Glutamatergic neuron (in vitro differentiated cells): ENCODE measurements at regions not wholly inside any gene's neighbourhood (a gene's known extent, or its start where the extent isn't known, plus 50 kb on each side); places are given as distances from the start of the nearest gene placed in this dataset.

Experiments used
- DNase-seq: peaks from one replicate; pipeline ENCODE4 v3.0.0; 2022
- H3K27ac Mint-ChIP-seq: one replicate; pipeline ENCODE4 v1.8.0; 2020; ENCODE audit warnings: mild to moderate bottlenecking, mixed read lengths, inconsistent platforms; ENCODE audit not compliant: unreplicated experiment
- H3K27me3 Mint-ChIP-seq: one replicate; pipeline ENCODE4 v1.8.0; 2020; ENCODE audit warnings: mild to moderate bottlenecking, moderate library complexity, mixed read lengths, inconsistent platforms; ENCODE audit not compliant: unreplicated experiment
- H3K36me3 Mint-ChIP-seq: one replicate; pipeline ENCODE4 v1.8.0; 2020; ENCODE audit warnings: mild to moderate bottlenecking, mixed read lengths, inconsistent platforms; ENCODE audit not compliant: unreplicated experiment
- H3K4me1 Mint-ChIP-seq: one replicate; pipeline ENCODE4 v1.8.0; 2020; ENCODE audit warnings: mild to moderate bottlenecking, low read depth, mixed read lengths, inconsistent platforms; ENCODE audit not compliant: unreplicated experiment
- H3K4me3 Mint-ChIP-seq: one replicate; pipeline ENCODE4 v1.8.0; 2020; ENCODE audit warnings: mild to moderate bottlenecking, mixed read lengths, inconsistent platforms; ENCODE audit not compliant: unreplicated experiment
- H3K9me3 Mint-ChIP-seq: one replicate; pipeline ENCODE4 v1.8.0; 2020; ENCODE audit warnings: mild to moderate bottlenecking, moderate library complexity, mixed read lengths, inconsistent platforms; ENCODE audit not compliant: unreplicated experiment
- CTCF ChIP-seq: fragments of 200-600 bp; sonication (generic); IDR thresholded peaks from one replicate; pipeline ENCODE4 v1.5.0; 2021; ENCODE audit not compliant: partially characterized antibody, unreplicated experiment

DNA sequence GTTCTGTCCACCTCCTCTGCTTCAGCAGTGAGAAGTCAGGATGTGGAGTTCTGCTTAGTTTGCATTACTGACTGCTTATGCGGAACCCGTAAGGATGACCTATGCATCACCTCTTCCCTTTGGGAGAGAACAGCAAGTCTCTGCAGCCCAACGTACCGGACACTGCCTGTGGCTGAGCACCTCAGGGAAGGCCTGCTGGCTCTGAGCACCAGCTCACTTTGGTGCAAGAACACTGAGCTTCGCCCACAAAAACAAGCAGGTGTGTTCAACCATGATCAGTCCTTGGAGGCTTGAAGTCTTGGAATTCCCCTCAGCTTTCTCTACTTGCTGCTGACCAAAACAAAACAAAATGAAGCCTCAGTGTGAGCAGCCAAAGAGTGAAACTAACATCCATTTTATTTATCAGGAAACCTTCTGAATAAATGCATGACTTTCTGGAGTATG, 52.7 kb upstream of the NCK2 start:
- Mint-ChIP-seq H3K27ac (no peak overlapping the region), H3K4me1 (no peaks in the 10 kb centered on the region), H3K27me3 (no peaks in the 10 kb centered on the region), H3K36me3 (no peaks in the 10 kb centered on the region), H3K9me3 (no peaks in the 10 kb centered on the region), H3K4me3 (no peak overlapping the region)
- DNase-seq, result no peak
- TF ChIP-seq CTCF, result no peak

GRCh38 chr2:105690566-105690965, 54.1 kb upstream of the NCK2 start:
- H3K27ac Mint-ChIP-seq, result no peak overlapping the region
- no peak overlapping the region for H3K4me3 Mint-ChIP-seq
- TF ChIP-seq CTCF, result no peak
- H3K9me3 Mint-ChIP-seq, result no peaks in the 10 kb centered on the region
- H3K4me1 Mint-ChIP-seq, result no peaks in the 10 kb centered on the region
- H3K27me3 Mint-ChIP-seq, result no peaks in the 10 kb centered on the region
- H3K36me3 Mint-ChIP-seq, result no peaks in the 10 kb centered on the region
- DNase-seq, result no peak

GRCh38 chr2:105689484-105689883, 55.2 kb upstream of the NCK2 start:
- no peak for TF ChIP-seq CTCF
- Mint-ChIP-seq H3K27ac (no peak overlapping the region), H3K27me3 (no peaks in the 10 kb centered on the region), H3K9me3 (no peaks in the 10 kb centered on the region), H3K36me3 (no peaks in the 10 kb centered on the region), H3K4me1 (no peaks in the 10 kb centered on the region), H3K4me3 (no peak overlapping the region)
- no peak for DNase-seq

- no peaks in the 10 kb centered on the region for H3K9me3 Mint-ChIP-seq
- no peak overlapping the region for H3K4me3 Mint-ChIP-seq
- no peaks in the 10 kb centered on the region for H3K36me3 Mint-ChIP-seq
- DNase-seq, result no peak
- no peaks in the 10 kb centered on the region for H3K27me3 Mint-ChIP-seq
- TF ChIP-seq CTCF, result no peak
- H3K4me1 Mint-ChIP-seq, result no peaks in the 10 kb centered on the region
- H3K27ac Mint-ChIP-seq, result no peak overlapping the region
These were observed 55.8 kb upstream of the NCK2 start for GRCh38 chr2:105688946-105689345.

GRCh38 chr2:105686588-105686987, 58.1 kb upstream of the NCK2 start:
- Mint-ChIP-seq H3K4me1 (no peaks in the 10 kb centered on the region), H3K27ac (no peak overlapping the region), H3K27me3 (no peaks in the 10 kb centered on the region), H3K4me3 (no peak overlapping the region), H3K9me3 (no peaks in the 10 kb centered on the region), H3K36me3 (no peaks in the 10 kb centered on the region)
- no peak for DNase-seq
- TF ChIP-seq CTCF, result no peak
